Tongue (tissue), 2 donors: ENCODE measurements at regions not wholly inside any gene's neighbourhood (a gene's known extent, or its start where the extent isn't known, plus 50 kb on each side); places are given as distances from the start of the nearest gene placed in this dataset. TPM values are rescaled to one million over a fixed set of nuclear protein-coding genes. Genes with fewer than 3 reads are reported as not detected.

ENCODE experiments used
- DNase-seq: peaks from one replicate; pipeline ENCODE4 v3.0.0-alpha.2; 2015
- small RNA-seq: library from RNA; depleted of rRNA; stranded (forward); fragments of <200 nt; gene quantifications from one replicate; pipeline ENCODE3, GENCODE V24; 2014; ENCODE audit warnings: low replicate concordance

GRCh38 chr6:81813305-81813704, 60.8 kb upstream of the TENT5A start:
- DNase-seq = no peak

- no peak for DNase-seq
Measured at GRCh38 chr6:81812401-81812800, 59.9 kb upstream of the TENT5A start.

GRCh38 chr6:81808851-81809570, 56.5 kb upstream of the TENT5A start:
- DNase-seq = no peak

GRCh38 chr6:81806793-81807565, 54.5 kb upstream of the TENT5A start:
- DNase-seq = no peak

DNA sequence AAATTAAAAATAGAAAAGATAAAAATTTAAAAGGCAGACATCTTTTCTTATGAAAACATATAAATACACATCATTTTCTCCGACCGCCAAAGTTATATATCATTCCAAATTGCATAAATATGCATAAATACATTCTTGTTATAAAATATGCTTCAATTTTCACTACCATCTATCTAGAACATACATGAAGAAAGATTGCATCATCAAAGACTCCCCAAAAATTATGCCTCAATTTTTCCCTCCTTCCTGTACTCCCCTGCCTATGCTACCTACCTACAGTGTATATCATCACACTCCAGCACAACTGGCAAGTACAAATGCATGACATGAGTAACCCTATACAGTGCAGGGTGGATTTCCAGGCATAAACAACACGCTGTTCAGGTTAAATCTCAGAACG, 49.9 kb upstream of the TENT5A start:
- no peak for DNase-seq

Small RNA genes lying in the stretch of these regions (small RNA-seq; reads per million reads assigned to genes)
- not detected for gene AL360157.1
